ENCODE measurements at regions not wholly inside any gene's neighbourhood (a gene's known extent, or its start where the extent isn't known, plus 50 kb on each side); places are given as distances from the start of the nearest gene placed in this dataset.

DNA sequence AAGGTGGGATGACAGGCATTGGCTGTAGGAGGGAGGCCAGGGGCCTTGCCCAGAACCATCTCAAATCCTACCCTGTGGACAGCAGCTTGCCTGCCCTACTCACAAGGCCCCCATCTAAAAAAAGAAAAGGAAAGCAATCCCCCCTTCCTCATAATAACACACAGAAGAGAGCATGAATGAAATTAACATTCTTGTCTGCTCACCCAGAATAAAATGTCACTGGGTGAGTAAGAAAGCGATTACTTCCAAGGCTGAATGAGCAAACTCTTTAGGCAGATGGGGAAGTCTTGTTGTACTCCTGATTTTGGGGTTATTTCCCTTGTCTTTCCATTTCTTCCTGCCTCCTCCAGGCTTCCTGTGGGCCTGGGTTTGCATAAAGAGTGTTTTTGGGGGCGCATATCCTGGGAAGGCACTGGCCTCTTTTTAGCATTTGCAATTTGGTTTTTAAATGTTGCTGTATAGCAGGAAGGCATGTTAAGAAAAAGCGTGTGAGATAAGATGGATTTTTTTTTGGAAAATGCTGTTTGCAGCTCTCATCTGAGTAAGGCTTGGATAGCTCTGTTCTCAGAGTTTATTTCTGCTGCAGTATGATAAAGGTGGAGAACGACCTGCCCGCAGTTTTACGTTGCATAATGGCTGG, 248.3 kb upstream of the GATB start:
- ATAC-seq: no peak
- DNase-seq (ENCODE audit: low read depth, low spot score): no peak
- Histone ChIP-seq H3K79me2 (ENCODE audit: insufficient read depth, low read length) (no peaks in the 10 kb centered on the region), H3K27me3 (ENCODE audit: insufficient read depth, low read length) (peaks cover 23% of the 10 kb centered on the region; the same call in 1 of the 2 replicates), H3K27ac (ENCODE audit: low read depth, low read length) (no peak overlapping the region), H3K9me2 (ENCODE audit: insufficient read depth) (no peaks in the 10 kb centered on the region), H3K9me3 (ENCODE audit: control insufficient read depth in 1 of 2, insufficient read depth in 1 of 2, low read depth in 1 of 2, low read length in 2 of 2) (no peaks in the 10 kb centered on the region), H3K4me2 (ENCODE audit: low read length) (no peak overlapping the region), H3K9ac (ENCODE audit: low read length) (no peak overlapping the region), H2AFZ (ENCODE audit: low read depth, low read length, poor library complexity, severe bottlenecking) (no peak overlapping the region), H4K20me1 (ENCODE audit: insufficient read depth) (no peaks in the 10 kb centered on the region), H3K4me1 (ENCODE audit: control insufficient read depth in 1 of 2, insufficient read depth in 2 of 2, low read length in 2 of 2) (no peaks in the 10 kb centered on the region), H3K4me3 (replicated peaks in 1 of 2; ENCODE audit: low read depth in 1 of 2, low read length in 2 of 2) (no peak overlapping the region), H3K36me3 (ENCODE audit: control insufficient read depth in 1 of 2, insufficient read depth in 2 of 2, low read length in 2 of 2) (no peaks in the 10 kb centered on the region)
- POLR2A ChIA-PET: no interaction called here
- CTCF ChIA-PET: no interaction called here
- BruUV-seq (replicated peaks): no TSS peak
- RAD21 ChIA-PET (ENCODE audit: low non-redundant PET in 1 of 2, low total read pairs in 2 of 2, uncharacterized antibody in 2 of 2, unreplicated experiment in 2 of 2): no interaction called here
- intact Hi-C loops (cut with micrococcal nuclease): no loop called here
- TF ChIP-seq TCF7L2 (IDR thresholded peaks at IDR 0.05; ENCODE audit: borderline replicate concordance, extremely low read depth, insufficient read depth, insufficient read length): no peak

DNA sequence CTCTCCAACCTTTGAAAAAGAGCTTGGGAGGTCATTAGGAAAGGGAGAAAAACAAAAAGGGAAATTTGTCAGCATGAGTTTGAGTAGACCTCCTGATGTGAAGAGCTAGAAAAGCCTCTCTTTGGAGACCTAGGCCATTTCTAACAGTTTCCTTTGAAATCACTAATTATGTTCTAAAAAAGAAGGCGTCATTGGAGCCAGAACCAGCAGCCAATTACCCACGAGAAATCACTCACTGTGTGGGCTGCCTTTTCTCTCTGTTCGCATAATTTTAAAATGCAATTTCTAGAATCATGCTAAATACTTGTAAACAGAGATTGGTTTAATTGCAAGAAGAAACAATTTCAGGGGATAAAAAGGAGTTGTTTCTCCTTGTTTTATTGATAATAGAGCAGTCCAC, 246.3 kb upstream of the GATB start:
- Histone ChIP-seq H3K27me3 (ENCODE audit: insufficient read depth, low read length) (peaks cover 23% of the 10 kb centered on the region; the same call in 1 of the 2 replicates), H3K4me1 (ENCODE audit: control insufficient read depth in 1 of 2, insufficient read depth in 2 of 2, low read length in 2 of 2) (no peaks in the 10 kb centered on the region), H2AFZ (ENCODE audit: low read depth, low read length, poor library complexity, severe bottlenecking) (no peak overlapping the region), H3K27ac (ENCODE audit: low read depth, low read length) (no peak overlapping the region), H3K4me3 (replicated peaks in 1 of 2; ENCODE audit: low read depth in 1 of 2, low read length in 2 of 2) (no peak overlapping the region), H3K9me2 (ENCODE audit: insufficient read depth) (no peaks in the 10 kb centered on the region), H4K20me1 (ENCODE audit: insufficient read depth) (no peaks in the 10 kb centered on the region), H3K9me3 (ENCODE audit: control insufficient read depth in 1 of 2, insufficient read depth in 1 of 2, low read depth in 1 of 2, low read length in 2 of 2) (no peaks in the 10 kb centered on the region), H3K4me2 (ENCODE audit: low read length) (no peak overlapping the region), H3K79me2 (ENCODE audit: insufficient read depth, low read length) (no peaks in the 10 kb centered on the region), H3K36me3 (ENCODE audit: control insufficient read depth in 1 of 2, insufficient read depth in 2 of 2, low read length in 2 of 2) (no peaks in the 10 kb centered on the region), H3K9ac (ENCODE audit: low read length) (no peak overlapping the region)
- DNase-seq (ENCODE audit: low read depth, low spot score) (no peak), ATAC-seq (no peak)
- intact Hi-C loops (cut with micrococcal nuclease): no loop called here
- ChIA-PET RAD21 (ENCODE audit: low non-redundant PET in 1 of 2, low total read pairs in 2 of 2, uncharacterized antibody in 2 of 2, unreplicated experiment in 2 of 2) (no interaction called here), POLR2A (no interaction called here), CTCF (interaction anchor here (1.0 kb wide), 1 partner anchor 39 kb away, joined by 4 read pairs; no protein-coding TSS in a partner anchor)
- TF ChIP-seq POLR2A (IDR thresholded peaks at IDR 0.05; ENCODE audit: borderline replicate concordance, extremely low read depth, insufficient read depth, insufficient read length) (no peak), YY1 (IDR thresholded peaks at IDR 0.05; ENCODE audit: extremely low read depth, insufficient replicate concordance, low read depth, low read length) (no peak), FOSL1 (IDR thresholded peaks at IDR 0.05; ENCODE audit: low read depth) (no peak), TCF7L2 (IDR thresholded peaks at IDR 0.05; ENCODE audit: borderline replicate concordance, extremely low read depth, insufficient read depth, insufficient read length) (no peak)
- BruUV-seq (replicated peaks): no TSS peak
